Esophagus squamous epithelium (tissue), 4 donors: ENCODE measurements at regions not wholly inside any gene's neighbourhood (a gene's known extent, or its start where the extent isn't known, plus 50 kb on each side); places are given as distances from the start of the nearest gene placed in this dataset.

Experiments used
- POLR2A ChIP-seq, 4 donors: fragments of 450-650 bp; IDR thresholded peaks; one replicate each; pipeline ENCODE4 v1.6.1; 2017; ENCODE audit warnings: antibody characterized with exemption in 4 of 4, mild to moderate bottlenecking in 4 of 4, moderate library complexity in 3 of 4
- TF ChIP-seq, protein P1 (sequence below), 6 experiments: fragments of 450-650 bp in 4 of 6; fragments of 200-600 bp in 2 of 6; sonication (generic) in 2 of 6; IDR thresholded peaks; one replicate each; pipeline ENCODE4 v1.5.1; 2016 to 2019; ENCODE audit warnings: antibody characterized with exemption in 6 of 6, mild to moderate bottlenecking in 4 of 6, moderate library complexity in 4 of 6

DNA sequence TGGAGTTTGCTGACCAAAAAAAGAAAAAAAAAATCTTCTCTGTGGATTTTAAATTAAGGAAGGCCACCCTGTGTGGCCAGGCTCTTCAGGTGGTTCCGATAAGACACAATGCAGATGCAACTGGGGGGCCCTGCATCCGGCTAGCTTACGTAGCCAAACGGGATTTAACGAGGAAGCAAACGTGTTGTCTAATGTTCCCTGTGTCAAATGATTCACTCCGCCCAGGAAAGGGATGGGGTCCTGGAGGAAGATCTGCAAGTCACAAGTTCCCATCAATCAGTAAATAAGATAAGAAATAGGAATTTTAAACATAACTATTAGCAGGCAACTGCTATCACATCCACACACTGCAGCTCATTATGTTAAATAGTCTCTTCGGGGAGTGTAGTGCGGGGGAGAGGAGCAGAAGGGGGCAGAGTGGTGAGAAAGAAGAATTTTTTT, 216.4 kb upstream of the GYPA start:
- no peak for TF ChIP-seq POLR2A (IDR thresholded peaks at IDR 0.05)
- TF ChIP-seq, protein P1, sequence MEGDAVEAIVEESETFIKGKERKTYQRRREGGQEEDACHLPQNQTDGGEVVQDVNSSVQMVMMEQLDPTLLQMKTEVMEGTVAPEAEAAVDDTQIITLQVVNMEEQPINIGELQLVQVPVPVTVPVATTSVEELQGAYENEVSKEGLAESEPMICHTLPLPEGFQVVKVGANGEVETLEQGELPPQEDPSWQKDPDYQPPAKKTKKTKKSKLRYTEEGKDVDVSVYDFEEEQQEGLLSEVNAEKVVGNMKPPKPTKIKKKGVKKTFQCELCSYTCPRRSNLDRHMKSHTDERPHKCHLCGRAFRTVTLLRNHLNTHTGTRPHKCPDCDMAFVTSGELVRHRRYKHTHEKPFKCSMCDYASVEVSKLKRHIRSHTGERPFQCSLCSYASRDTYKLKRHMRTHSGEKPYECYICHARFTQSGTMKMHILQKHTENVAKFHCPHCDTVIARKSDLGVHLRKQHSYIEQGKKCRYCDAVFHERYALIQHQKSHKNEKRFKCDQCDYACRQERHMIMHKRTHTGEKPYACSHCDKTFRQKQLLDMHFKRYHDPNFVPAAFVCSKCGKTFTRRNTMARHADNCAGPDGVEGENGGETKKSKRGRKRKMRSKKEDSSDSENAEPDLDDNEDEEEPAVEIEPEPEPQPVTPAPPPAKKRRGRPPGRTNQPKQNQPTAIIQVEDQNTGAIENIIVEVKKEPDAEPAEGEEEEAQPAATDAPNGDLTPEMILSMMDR (IDR thresholded peaks at IDR 0.05) = no peak
